Vagina (tissue), 2 donors: ENCODE measurements at regions not wholly inside any gene's neighbourhood (a gene's known extent, or its start where the extent isn't known, plus 50 kb on each side); places are given as distances from the start of the nearest gene placed in this dataset.

Experiments used
- DNase-seq, 2 donors: peaks; one replicate each; pipeline ENCODE4 v3.0.0-alpha.2; 2017; ENCODE audit errors: extremely low spot score in 2 of 2
- H3K27ac ChIP-seq: fragments of 200-600 bp; sonication (generic); one replicate; pipeline ENCODE4 v1.5.1; 2019
- H3K27me3 ChIP-seq: fragments of 200-600 bp; sonication (generic); one replicate; pipeline ENCODE4 v1.5.1; 2019
- H3K36me3 ChIP-seq, 2 donors: fragments of 200-600 bp; sonication (generic); one replicate each; pipeline ENCODE4 v1.5.1; 2017 to 2019
- H3K4me1 ChIP-seq: fragments of 200-600 bp; sonication (generic); one replicate; pipeline ENCODE4 v1.5.1; 2019
- H3K4me3 ChIP-seq, 2 donors: fragments of 200-600 bp; sonication (generic); 1 replicate in 1 of 2; 2 replicates in 1 of 2; pipeline ENCODE4 v1.5.1; 2016 to 2019
- H3K9me3 ChIP-seq: fragments of 200-600 bp; sonication (generic); one replicate; pipeline ENCODE4 v1.5.1; 2019
- POLR2A ChIP-seq, 2 donors: fragments of 450-650 bp; IDR thresholded peaks; one replicate each; pipeline ENCODE4 v1.6.1; 2017; ENCODE audit warnings: antibody characterized with exemption in 2 of 2, mild to moderate bottlenecking in 2 of 2, moderate library complexity in 2 of 2
- POLR2AphosphoS5 ChIP-seq, 2 donors: sonication (generic); formaldehyde crosslinking; IDR thresholded peaks; one replicate each; pipeline ENCODE4 v1.9.0; 2017; ENCODE audit warnings: antibody characterized with exemption in 2 of 2, mild to moderate bottlenecking in 2 of 2, low read depth in 1 of 2; ENCODE audit not compliant: insufficient read depth in 1 of 2
- intact Hi-C: fragments of 100-400 bp; cut with DNase I; formaldehyde crosslinking; loops from one replicate; pipeline ENCODE4 v1.15.1; 2023
- TF ChIP-seq, protein P1 (sequence below), 3 experiments: fragments of 450-650 bp in 2 of 3; fragments of 200-600 bp in 1 of 3; sonication (generic) in 1 of 3; IDR thresholded peaks; one replicate each; pipeline ENCODE4 v1.5.1; 2017 to 2019; ENCODE audit warnings: antibody characterized with exemption in 3 of 3, mild to moderate bottlenecking in 2 of 3, moderate library complexity in 2 of 3

DNA sequence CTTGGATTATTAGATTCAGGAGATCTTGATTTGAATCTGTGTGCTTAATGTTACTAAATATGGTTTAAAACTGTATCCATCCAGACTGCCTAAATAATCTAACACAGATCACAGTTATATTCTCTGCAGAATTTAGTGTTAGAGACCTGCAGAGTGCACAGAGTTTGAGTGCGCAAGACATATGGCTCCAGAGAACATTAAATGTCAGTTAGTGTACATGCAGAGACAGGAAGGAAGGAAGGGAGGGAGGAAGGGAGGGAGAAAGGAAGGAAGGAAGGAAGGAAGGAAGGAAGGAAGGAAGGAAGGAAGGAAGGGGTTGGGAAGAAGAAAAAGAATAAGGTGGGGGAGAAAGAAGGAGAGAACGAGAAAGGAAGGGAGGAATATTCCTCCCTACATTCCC is 210.0 kb upstream of the COX7C start:
- H3K27ac ChIP-seq = no peak overlapping the region
- no peaks in the 10 kb centered on the region for H3K9me3 ChIP-seq
- no peaks in the 10 kb centered on the region for H3K36me3 ChIP-seq
- TF ChIP-seq POLR2AphosphoS5 (IDR thresholded peaks at IDR 0.05; ENCODE audit: insufficient read depth in 1 of 2, low read depth in 1 of 2) (no peak), POLR2A (IDR thresholded peaks at IDR 0.05) (no peak)
- TF ChIP-seq, protein P1, sequence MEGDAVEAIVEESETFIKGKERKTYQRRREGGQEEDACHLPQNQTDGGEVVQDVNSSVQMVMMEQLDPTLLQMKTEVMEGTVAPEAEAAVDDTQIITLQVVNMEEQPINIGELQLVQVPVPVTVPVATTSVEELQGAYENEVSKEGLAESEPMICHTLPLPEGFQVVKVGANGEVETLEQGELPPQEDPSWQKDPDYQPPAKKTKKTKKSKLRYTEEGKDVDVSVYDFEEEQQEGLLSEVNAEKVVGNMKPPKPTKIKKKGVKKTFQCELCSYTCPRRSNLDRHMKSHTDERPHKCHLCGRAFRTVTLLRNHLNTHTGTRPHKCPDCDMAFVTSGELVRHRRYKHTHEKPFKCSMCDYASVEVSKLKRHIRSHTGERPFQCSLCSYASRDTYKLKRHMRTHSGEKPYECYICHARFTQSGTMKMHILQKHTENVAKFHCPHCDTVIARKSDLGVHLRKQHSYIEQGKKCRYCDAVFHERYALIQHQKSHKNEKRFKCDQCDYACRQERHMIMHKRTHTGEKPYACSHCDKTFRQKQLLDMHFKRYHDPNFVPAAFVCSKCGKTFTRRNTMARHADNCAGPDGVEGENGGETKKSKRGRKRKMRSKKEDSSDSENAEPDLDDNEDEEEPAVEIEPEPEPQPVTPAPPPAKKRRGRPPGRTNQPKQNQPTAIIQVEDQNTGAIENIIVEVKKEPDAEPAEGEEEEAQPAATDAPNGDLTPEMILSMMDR (IDR thresholded peaks at IDR 0.05) = no peak
- H3K27me3 ChIP-seq = no peaks in the 10 kb centered on the region
- intact Hi-C loops = loop anchor here (5.0 kb wide), 1 partner anchor 1670 kb away; no protein-coding TSS in a partner anchor
- DNase-seq = no peak
- no peaks in the 10 kb centered on the region for H3K4me1 ChIP-seq
- no peak overlapping the region for H3K4me3 ChIP-seq

- H3K27me3 ChIP-seq = no peaks in the 10 kb centered on the region
- no peak overlapping the region for H3K4me3 ChIP-seq
- intact Hi-C loops = no loop called here
- H3K27ac ChIP-seq = no peak overlapping the region
- no peak for DNase-seq
- no peaks in the 10 kb centered on the region for H3K36me3 ChIP-seq
- H3K4me1 ChIP-seq = no peaks in the 10 kb centered on the region
- no peaks in the 10 kb centered on the region for H3K9me3 ChIP-seq
- no peak for TF ChIP-seq POLR2AphosphoS5 (IDR thresholded peaks at IDR 0.05; ENCODE audit: insufficient read depth in 1 of 2, low read depth in 1 of 2)
- TF ChIP-seq, protein P1 (IDR thresholded peaks at IDR 0.05) = no peak
- no peak for TF ChIP-seq POLR2A (IDR thresholded peaks at IDR 0.05)
Measured at GRCh38 chr5:86411596-86411995, 206.1 kb upstream of the COX7C start.

GRCh38 chr5:86427158-86427557 is 190.6 kb upstream of the COX7C start:
- H3K4me1 ChIP-seq = no peaks in the 10 kb centered on the region
- no peaks in the 10 kb centered on the region for H3K9me3 ChIP-seq
- no peak overlapping the region for H3K27ac ChIP-seq
- TF ChIP-seq POLR2AphosphoS5 (IDR thresholded peaks at IDR 0.05; ENCODE audit: insufficient read depth in 1 of 2, low read depth in 1 of 2) = no peak
- TF ChIP-seq POLR2A (IDR thresholded peaks at IDR 0.05) = no peak
- TF ChIP-seq, protein P1 (IDR thresholded peaks at IDR 0.05) = no peak
- intact Hi-C loops = no loop called here
- no peaks in the 10 kb centered on the region for H3K36me3 ChIP-seq
- H3K4me3 ChIP-seq = no peak overlapping the region
- no peaks in the 10 kb centered on the region for H3K27me3 ChIP-seq
- DNase-seq = no peak

GRCh38 chr5:86439593-86440110 is 178.1 kb upstream of the COX7C start:
- Histone ChIP-seq H3K9me3 (no peaks in the 10 kb centered on the region), H3K4me1 (no peaks in the 10 kb centered on the region), H3K27me3 (no peaks in the 10 kb centered on the region), H3K4me3 (no peak overlapping the region), H3K36me3 (no peaks in the 10 kb centered on the region), H3K27ac (no peak overlapping the region)
- intact Hi-C loops = no loop called here
- DNase-seq = no peak
- no peak for TF ChIP-seq POLR2A (IDR thresholded peaks at IDR 0.05)
- TF ChIP-seq POLR2AphosphoS5 (IDR thresholded peaks at IDR 0.05; ENCODE audit: insufficient read depth in 1 of 2, low read depth in 1 of 2) = no peak
- TF ChIP-seq, protein P1 (IDR thresholded peaks at IDR 0.05) = no peak

- Histone ChIP-seq H3K4me3 (no peak overlapping the region), H3K27me3 (no peaks in the 10 kb centered on the region), H3K36me3 (no peaks in the 10 kb centered on the region), H3K9me3 (no peaks in the 10 kb centered on the region), H3K4me1 (no peaks in the 10 kb centered on the region), H3K27ac (no peak overlapping the region)
- TF ChIP-seq POLR2A (IDR thresholded peaks at IDR 0.05) (no peak), POLR2AphosphoS5 (IDR thresholded peaks at IDR 0.05; ENCODE audit: insufficient read depth in 1 of 2, low read depth in 1 of 2) (no peak)
- TF ChIP-seq, protein P1 (IDR thresholded peaks at IDR 0.05) = no peak
- intact Hi-C loops = no loop called here
- DNase-seq = no peak
Measured at GRCh38 chr5:86442036-86442745, 175.6 kb upstream of the COX7C start.
